Prostate gland (tissue), 2 donors: ENCODE measurements at regions not wholly inside any gene's neighbourhood (a gene's known extent, or its start where the extent isn't known, plus 50 kb on each side); places are given as distances from the start of the nearest gene placed in this dataset.

Source experiments
- DNase-seq: peaks from one replicate; pipeline ENCODE4 v3.0.0-alpha.2; 2019; ENCODE audit warnings: low spot score
- H3K27ac ChIP-seq, 2 donors: fragments of 200-600 bp; sonication (generic); 2 replicates each; pipeline ENCODE4 v1.5.1; 2017 to 2019
- H3K27me3 ChIP-seq: fragments of 200-600 bp; sonication (generic); replicated peaks from 2 replicates; pipeline ENCODE4 v1.5.1; 2019; ENCODE audit not compliant: insufficient read depth
- H3K36me3 ChIP-seq, 2 donors: fragments of 200-600 bp; sonication (generic); 1 replicate in 1 of 2; 2 replicates in 1 of 2; pipeline versions ENCODE4 v1.5.1 to v1.8.1; 2017 to 2019
- H3K4me1 ChIP-seq: fragments of 200-600 bp; sonication (generic); replicated peaks from 2 replicates; pipeline ENCODE4 v1.5.1; 2019
- H3K4me3 ChIP-seq, 2 donors: fragments of 200-600 bp; sonication (generic); 2 replicates each; pipeline ENCODE4 v1.5.1; 2017 to 2019
- H3K9me3 ChIP-seq: fragments of 200-600 bp; sonication (generic); 2 replicates; pipeline ENCODE4 v1.5.1; 2017
- POLR2A ChIP-seq: fragments of 450-650 bp; IDR thresholded peaks from one replicate; pipeline ENCODE4 v1.6.1; 2016; ENCODE audit warnings: antibody characterized with exemption, mild to moderate bottlenecking
- POLR2AphosphoS5 ChIP-seq: sonication (generic); formaldehyde crosslinking; IDR thresholded peaks from one replicate; pipeline ENCODE4 v1.6.1; 2017; ENCODE audit warnings: antibody characterized with exemption
- WGBS: methylation state at CpG from one replicate; pipeline ENCODE4 v1.1.5; 2018; 5-methylcytosine and 5-hydroxymethylcytosine counted together
- intact Hi-C: fragments of 100-400 bp; cut with DNase I; formaldehyde crosslinking; loops from one replicate; pipeline ENCODE4 v1.14.2; 2022
- TF ChIP-seq, protein P1 (sequence below), 4 experiments: fragments of 200-600 bp in 2 of 4; fragments of 450-650 bp in 2 of 4; sonication (generic) in 2 of 4; IDR thresholded peaks; 1 replicate in 3 of 4; 2 replicates in 1 of 4; pipeline ENCODE4 v1.5.1; 2016 to 2019; ENCODE audit warnings: antibody characterized with exemption in 4 of 4, mild to moderate bottlenecking in 2 of 4, moderate library complexity in 2 of 4

DNA sequence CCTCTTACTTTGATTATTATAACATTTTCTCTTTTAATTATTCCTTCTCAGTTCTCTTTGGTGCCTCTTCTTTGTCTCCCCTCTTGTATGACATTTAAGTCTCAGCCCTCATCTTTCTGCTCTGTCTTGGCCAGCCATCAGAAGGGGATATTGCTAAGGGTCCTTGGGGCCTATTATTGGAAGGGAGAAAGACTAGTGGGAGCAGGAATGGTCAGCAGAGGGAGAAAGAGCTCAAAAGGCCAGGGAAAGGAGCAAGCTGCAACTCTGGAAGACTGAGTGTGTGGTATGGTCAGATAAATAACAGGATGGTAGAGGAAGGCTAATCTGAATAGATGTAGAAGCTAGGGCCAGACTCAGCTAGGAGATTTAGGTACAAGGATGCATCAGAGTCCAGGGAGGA, 336.9 kb downstream of the TDRD3 start:
- no peaks in the 10 kb centered on the region for H3K9me3 ChIP-seq
- intact Hi-C loops: no loop called here
- TF ChIP-seq POLR2AphosphoS5 (no peak), POLR2A (no peak)
- TF ChIP-seq, protein P1, sequence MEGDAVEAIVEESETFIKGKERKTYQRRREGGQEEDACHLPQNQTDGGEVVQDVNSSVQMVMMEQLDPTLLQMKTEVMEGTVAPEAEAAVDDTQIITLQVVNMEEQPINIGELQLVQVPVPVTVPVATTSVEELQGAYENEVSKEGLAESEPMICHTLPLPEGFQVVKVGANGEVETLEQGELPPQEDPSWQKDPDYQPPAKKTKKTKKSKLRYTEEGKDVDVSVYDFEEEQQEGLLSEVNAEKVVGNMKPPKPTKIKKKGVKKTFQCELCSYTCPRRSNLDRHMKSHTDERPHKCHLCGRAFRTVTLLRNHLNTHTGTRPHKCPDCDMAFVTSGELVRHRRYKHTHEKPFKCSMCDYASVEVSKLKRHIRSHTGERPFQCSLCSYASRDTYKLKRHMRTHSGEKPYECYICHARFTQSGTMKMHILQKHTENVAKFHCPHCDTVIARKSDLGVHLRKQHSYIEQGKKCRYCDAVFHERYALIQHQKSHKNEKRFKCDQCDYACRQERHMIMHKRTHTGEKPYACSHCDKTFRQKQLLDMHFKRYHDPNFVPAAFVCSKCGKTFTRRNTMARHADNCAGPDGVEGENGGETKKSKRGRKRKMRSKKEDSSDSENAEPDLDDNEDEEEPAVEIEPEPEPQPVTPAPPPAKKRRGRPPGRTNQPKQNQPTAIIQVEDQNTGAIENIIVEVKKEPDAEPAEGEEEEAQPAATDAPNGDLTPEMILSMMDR (IDR thresholded peaks at IDR 0.05): no peak
- no peak overlapping the region for H3K27ac ChIP-seq
- DNase-seq: no peak
- H3K27me3 ChIP-seq: no peaks in the 10 kb centered on the region
- H3K4me1 ChIP-seq: no peaks in the 10 kb centered on the region
- no peaks in the 10 kb centered on the region for H3K36me3 ChIP-seq
- H3K4me3 ChIP-seq: no peak overlapping the region

DNA sequence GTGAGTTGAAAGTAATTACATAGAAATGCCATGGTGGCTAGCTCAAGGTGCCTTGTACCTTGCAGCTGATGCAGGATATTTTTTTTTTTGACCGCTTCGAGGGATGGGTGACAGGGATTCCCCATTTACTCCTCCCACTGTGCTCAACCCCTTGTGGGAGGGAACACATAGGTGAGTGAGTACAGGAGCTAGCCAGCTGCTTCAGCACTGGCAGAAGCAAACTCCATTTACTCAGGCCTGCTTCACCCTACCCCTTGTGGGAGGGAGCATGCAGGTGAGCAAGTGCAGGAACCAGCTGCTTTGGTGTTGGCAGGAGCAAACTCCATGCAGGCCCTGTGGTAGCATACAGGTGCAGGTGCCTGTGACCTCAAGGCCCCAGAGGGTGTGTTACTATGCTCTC, 330.1 kb downstream of the TDRD3 start:
- Histone ChIP-seq H3K4me1 (no peaks in the 10 kb centered on the region), H3K36me3 (no peaks in the 10 kb centered on the region), H3K4me3 (no peak overlapping the region), H3K27me3 (no peaks in the 10 kb centered on the region), H3K27ac (no peak overlapping the region), H3K9me3 (no peaks in the 10 kb centered on the region)
- no peak for DNase-seq
- TF ChIP-seq, protein P1 (IDR thresholded peaks at IDR 0.05): no peak
- TF ChIP-seq POLR2A: no peak
- TF ChIP-seq POLR2AphosphoS5: no peak
- intact Hi-C loops: no loop called here
- 25% methylated on average over 2 of the region's 2 CpGs for WGBS

DNA sequence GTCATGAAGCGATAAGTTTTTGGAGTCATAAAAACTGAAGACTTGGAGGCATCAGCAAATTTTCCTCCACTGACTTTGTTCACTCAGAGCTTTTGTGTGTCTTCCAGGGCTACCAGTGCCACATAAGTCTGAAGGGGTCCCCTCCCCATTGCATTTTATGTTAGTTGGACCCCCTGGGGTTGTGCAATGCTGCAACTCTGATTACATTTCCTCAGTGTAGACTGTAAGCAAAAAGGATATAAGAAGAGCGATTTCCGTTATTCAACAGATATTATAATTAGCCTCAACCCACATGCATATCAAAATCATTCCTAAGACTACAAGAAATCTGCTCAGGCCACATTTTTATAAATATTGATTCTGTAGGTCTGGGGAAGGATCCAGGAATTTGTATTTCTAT, 324.0 kb downstream of the TDRD3 start:
- no peaks in the 10 kb centered on the region for H3K36me3 ChIP-seq
- H3K27ac ChIP-seq: no peak overlapping the region
- no peaks in the 10 kb centered on the region for H3K27me3 ChIP-seq
- 98% methylated on average over 3 of the region's 3 CpGs for WGBS
- H3K4me3 ChIP-seq: no peak overlapping the region
- intact Hi-C loops: no loop called here
- no peak for TF ChIP-seq POLR2AphosphoS5
- TF ChIP-seq POLR2A: no peak
- TF ChIP-seq, protein P1 (IDR thresholded peaks at IDR 0.05): no peak
- no peaks in the 10 kb centered on the region for H3K9me3 ChIP-seq
- H3K4me1 ChIP-seq: no peaks in the 10 kb centered on the region
- no peak for DNase-seq

DNA sequence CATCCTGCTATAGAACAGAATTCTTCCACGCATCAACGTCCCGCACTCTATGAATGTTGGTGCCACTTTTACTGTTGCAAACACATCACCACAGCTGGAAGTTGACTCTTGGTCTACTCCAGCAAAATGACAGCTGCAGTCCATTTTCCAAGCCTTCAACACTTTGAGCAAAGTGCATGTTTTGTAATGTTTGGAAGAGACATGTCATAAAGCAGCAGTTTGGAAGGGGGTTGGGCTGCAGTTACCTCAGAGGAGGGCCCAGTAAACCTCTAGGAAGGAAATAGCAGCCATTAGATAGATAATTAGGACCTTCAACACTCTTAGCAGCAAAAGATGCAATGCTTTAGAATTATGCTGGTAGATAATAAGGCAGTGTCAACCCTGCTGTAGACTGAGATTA, 323.6 kb downstream of the TDRD3 start:
- Histone ChIP-seq H3K36me3 (no peaks in the 10 kb centered on the region), H3K4me1 (no peaks in the 10 kb centered on the region), H3K9me3 (no peaks in the 10 kb centered on the region), H3K27ac (no peak overlapping the region), H3K4me3 (no peak overlapping the region), H3K27me3 (no peaks in the 10 kb centered on the region)
- TF ChIP-seq POLR2AphosphoS5 (no peak), POLR2A (no peak)
- TF ChIP-seq, protein P1 (IDR thresholded peaks at IDR 0.05): no peak
- WGBS: 90% methylated on average over 3 of the region's 3 CpGs
- intact Hi-C loops: no loop called here
- DNase-seq: no peak

DNA sequence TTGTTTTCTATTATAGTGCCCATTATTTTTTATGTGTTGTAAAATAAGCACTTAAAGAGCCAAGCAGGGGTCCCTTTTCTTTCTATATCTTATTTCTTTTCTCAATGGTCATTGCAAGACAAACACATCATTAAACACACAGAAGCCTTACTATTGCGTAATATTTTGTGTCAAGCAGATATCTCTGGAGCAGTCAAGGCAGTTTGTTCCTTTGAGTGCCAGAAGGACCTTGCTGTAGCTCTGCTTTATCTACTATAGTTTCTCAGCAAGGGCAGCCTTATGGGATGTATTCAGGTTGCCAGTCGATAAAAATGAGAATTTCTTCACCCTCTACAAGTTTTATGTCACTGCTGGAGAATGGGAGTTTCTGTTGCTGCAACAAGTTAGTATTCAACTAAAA, 319.3 kb downstream of the TDRD3 start:
- Histone ChIP-seq H3K9me3 (no peaks in the 10 kb centered on the region), H3K4me1 (no peaks in the 10 kb centered on the region), H3K27me3 (no peaks in the 10 kb centered on the region), H3K4me3 (no peak overlapping the region), H3K36me3 (no peaks in the 10 kb centered on the region), H3K27ac (no peak overlapping the region)
- 79% methylated on average over 2 of the region's 2 CpGs for WGBS
- DNase-seq: no peak
- intact Hi-C loops: no loop called here
- TF ChIP-seq POLR2A (no peak), POLR2AphosphoS5 (no peak)
